ENCODE measurements at regions not wholly inside any gene's neighbourhood (a gene's known extent, or its start where the extent isn't known, plus 50 kb on each side); places are given as distances from the start of the nearest gene placed in this dataset.

- TF ChIP-seq, protein P1, sequence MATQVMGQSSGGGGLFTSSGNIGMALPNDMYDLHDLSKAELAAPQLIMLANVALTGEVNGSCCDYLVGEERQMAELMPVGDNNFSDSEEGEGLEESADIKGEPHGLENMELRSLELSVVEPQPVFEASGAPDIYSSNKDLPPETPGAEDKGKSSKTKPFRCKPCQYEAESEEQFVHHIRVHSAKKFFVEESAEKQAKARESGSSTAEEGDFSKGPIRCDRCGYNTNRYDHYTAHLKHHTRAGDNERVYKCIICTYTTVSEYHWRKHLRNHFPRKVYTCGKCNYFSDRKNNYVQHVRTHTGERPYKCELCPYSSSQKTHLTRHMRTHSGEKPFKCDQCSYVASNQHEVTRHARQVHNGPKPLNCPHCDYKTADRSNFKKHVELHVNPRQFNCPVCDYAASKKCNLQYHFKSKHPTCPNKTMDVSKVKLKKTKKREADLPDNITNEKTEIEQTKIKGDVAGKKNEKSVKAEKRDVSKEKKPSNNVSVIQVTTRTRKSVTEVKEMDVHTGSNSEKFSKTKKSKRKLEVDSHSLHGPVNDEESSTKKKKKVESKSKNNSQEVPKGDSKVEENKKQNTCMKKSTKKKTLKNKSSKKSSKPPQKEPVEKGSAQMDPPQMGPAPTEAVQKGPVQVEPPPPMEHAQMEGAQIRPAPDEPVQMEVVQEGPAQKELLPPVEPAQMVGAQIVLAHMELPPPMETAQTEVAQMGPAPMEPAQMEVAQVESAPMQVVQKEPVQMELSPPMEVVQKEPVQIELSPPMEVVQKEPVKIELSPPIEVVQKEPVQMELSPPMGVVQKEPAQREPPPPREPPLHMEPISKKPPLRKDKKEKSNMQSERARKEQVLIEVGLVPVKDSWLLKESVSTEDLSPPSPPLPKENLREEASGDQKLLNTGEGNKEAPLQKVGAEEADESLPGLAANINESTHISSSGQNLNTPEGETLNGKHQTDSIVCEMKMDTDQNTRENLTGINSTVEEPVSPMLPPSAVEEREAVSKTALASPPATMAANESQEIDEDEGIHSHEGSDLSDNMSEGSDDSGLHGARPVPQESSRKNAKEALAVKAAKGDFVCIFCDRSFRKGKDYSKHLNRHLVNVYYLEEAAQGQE (IDR thresholded peaks at IDR 0.05; ENCODE audit: low read depth) = no peak
- TF ChIP-seq CTCF (IDR thresholded peaks at IDR 0.05 in 2 of 3, conservative IDR thresholded peaks at IDR 0.05 in 1 of 3; ENCODE audit: borderline replicate concordance in 1 of 3, insufficient read depth in 1 of 3, low read depth in 2 of 3, low read length in 2 of 3) (no peak), FOSL1 (IDR thresholded peaks at IDR 0.05; ENCODE audit: low read depth) (no peak), JUND (IDR thresholded peaks at IDR 0.05) (no peak), EGR1 (IDR thresholded peaks at IDR 0.05; ENCODE audit: low read depth) (no peak), POLR2AphosphoS5 (IDR thresholded peaks at IDR 0.05; ENCODE audit: low read depth, low read length) (no peak), SIN3A (IDR thresholded peaks at IDR 0.05; ENCODE audit: low read depth) (no peak), MAX (IDR thresholded peaks at IDR 0.05) (no peak), ATF3 (IDR thresholded peaks at IDR 0.05) (no peak), EZH2phosphoT487 (IDR thresholded peaks at IDR 0.05; ENCODE audit: borderline replicate concordance) (no peak)
These were observed 254.8 kb upstream of the FTMT start (continued) for GRCh38 chr5:121596882-121597281.

DNA sequence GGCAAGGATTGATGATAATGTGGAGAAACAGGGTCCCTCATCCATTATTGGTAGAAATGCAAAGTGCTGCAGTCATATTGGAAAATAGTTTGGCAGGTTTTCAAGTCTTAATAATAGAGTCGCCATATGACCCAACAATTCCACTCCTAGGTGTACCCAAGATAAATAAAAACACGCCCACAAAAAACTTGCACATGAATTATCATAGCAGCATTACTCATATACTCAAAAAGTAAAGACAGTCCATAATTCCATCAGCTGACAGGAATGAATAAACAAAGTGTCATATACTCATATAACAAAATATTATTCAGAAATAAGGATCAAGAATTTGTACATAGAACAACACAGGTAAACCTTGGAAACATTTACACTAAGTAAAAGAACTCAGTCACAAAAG is 242.9 kb upstream of the FTMT start:
- POLR2A ChIA-PET = no interaction called here

More for the DNA sequence above, 242.9 kb upstream of the FTMT start:
- DNase-seq (ENCODE audit: low read depth, low spot score) (no peak), ATAC-seq (no peak)
- Histone ChIP-seq H3K4me3 (replicated peaks in 1 of 2; ENCODE audit: low read depth in 1 of 2, low read length in 2 of 2) (no peak overlapping the region), H3K36me3 (ENCODE audit: control insufficient read depth in 1 of 2, insufficient read depth in 2 of 2, low read length in 2 of 2) (no peaks in the 10 kb centered on the region), H3K27ac (ENCODE audit: low read depth, low read length) (no peak overlapping the region), H3K79me2 (ENCODE audit: insufficient read depth, low read length) (no peaks in the 10 kb centered on the region), H3K9ac (ENCODE audit: low read length) (no peak overlapping the region), H3K27me3 (ENCODE audit: insufficient read depth, low read length) (no peaks in the 10 kb centered on the region), H2AFZ (ENCODE audit: low read depth, low read length, poor library complexity, severe bottlenecking) (no peak overlapping the region), H3K9me2 (ENCODE audit: insufficient read depth) (no peaks in the 10 kb centered on the region), H3K9me3 (ENCODE audit: control insufficient read depth in 1 of 2, insufficient read depth in 1 of 2, low read depth in 1 of 2, low read length in 2 of 2) (no peaks in the 10 kb centered on the region), H3K4me1 (ENCODE audit: control insufficient read depth in 1 of 2, insufficient read depth in 2 of 2, low read length in 2 of 2) (no peaks in the 10 kb centered on the region), H4K20me1 (ENCODE audit: insufficient read depth) (no peaks in the 10 kb centered on the region), H3K4me2 (ENCODE audit: low read length) (no peak overlapping the region)
- BruUV-seq (replicated peaks) = no TSS peak
- RAD21 ChIA-PET (ENCODE audit: low non-redundant PET in 1 of 2, low total read pairs in 2 of 2, uncharacterized antibody in 2 of 2, unreplicated experiment in 2 of 2) = no interaction called here
- intact Hi-C loops (cut with micrococcal nuclease) = no loop called here
- TF ChIP-seq MAX (IDR thresholded peaks at IDR 0.05) = no peak
- CTCF ChIA-PET = no interaction called here

All from HCT116 (cell line).